Activated naive CD4-positive, alpha-beta T cell treated with anti-CD3 and anti-CD28 coated beads, Interleukin-2, amount 50 U/mL, for 72 hours (primary cell): ENCODE measurements at regions not wholly inside any gene's neighbourhood (a gene's known extent, or its start where the extent isn't known, plus 50 kb on each side); places are given as distances from the start of the nearest gene placed in this dataset.
"Not testable (repeated sequence)": the region's sequence is repeated elsewhere in the genome, so short reads cannot be mapped to it uniquely, and the experiment has no call there.

Source experiments
- ATAC-seq, 2 donors: fragments of 150-1000 bp; cut with Tn5 transposase; 2 replicates each; pipeline ENCODE4 v1.10.0; 2021; ENCODE audit warnings: mild to moderate bottlenecking in 2 of 2, moderate library complexity in 2 of 2
- DNase-seq, 2 donors: peaks; one replicate each; pipeline ENCODE4 v3.0.0; 2021 to 2022; ENCODE audit warnings: low spot score in 2 of 2
- H3K27ac Mint-ChIP-seq, 2 donors: one replicate each; pipeline ENCODE4 v1.8.0; 2022; ENCODE audit warnings: mild to moderate bottlenecking in 2 of 2, mixed read lengths in 2 of 2
- H3K36me3 Mint-ChIP-seq, 2 donors: one replicate each; pipeline ENCODE4 v1.8.0; 2022; ENCODE audit warnings: mixed read lengths in 2 of 2
- H3K9me3 Mint-ChIP-seq, 2 donors: one replicate each; pipeline ENCODE4 v1.8.0; 2022; ENCODE audit warnings: mixed read lengths in 2 of 2

DNA sequence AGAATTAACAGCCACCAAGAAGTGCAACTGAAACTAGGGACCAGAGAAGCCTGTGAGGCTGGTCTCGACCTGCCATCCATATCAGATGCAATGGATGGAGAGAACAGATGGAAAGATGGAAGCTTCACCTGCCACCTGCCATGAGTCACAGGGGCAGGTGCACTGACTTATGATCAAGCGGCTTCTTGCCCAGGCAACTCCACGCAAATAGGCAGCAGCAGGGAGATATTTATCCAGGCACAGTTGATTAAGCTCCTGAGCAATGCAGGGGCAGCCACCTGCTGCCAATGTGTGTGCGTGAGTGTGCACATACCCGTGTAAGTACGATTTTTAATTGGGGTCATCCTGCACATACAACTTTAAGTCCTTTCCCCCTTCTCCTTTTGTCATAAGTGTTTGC lies 174.2 kb downstream of the PTPRU start:
- no peak for ATAC-seq
- DNase-seq = no peak
- H3K9me3 Mint-ChIP-seq = no peaks in the 10 kb centered on the region
- no peak overlapping the region for H3K27ac Mint-ChIP-seq
- no peaks in the 10 kb centered on the region for H3K36me3 Mint-ChIP-seq

DNA sequence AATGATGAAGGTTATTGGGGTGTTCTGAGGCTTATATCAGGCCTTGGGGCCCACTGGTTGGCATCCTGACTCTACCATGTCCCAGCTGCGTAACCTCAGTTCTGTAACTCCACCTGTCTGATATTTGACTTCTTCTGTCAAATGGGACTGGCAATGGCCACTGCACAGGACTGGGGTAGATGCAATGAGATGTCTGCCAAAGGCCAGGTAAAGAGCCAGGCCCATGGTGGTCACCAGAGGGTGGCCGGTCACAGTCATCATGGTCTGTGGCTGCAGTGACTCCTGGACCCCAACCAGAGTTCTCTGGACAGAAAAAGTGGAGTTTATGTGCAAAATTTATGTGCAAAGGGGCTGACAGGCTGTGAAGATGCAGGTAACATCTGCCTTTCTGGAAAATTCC lies 173.3 kb downstream of the PTPRU start:
- Mint-ChIP-seq H3K36me3 (no peaks in the 10 kb centered on the region), H3K9me3 (no peaks in the 10 kb centered on the region), H3K27ac (no peak overlapping the region)
- ATAC-seq (no peak), DNase-seq (no peak)

DNA sequence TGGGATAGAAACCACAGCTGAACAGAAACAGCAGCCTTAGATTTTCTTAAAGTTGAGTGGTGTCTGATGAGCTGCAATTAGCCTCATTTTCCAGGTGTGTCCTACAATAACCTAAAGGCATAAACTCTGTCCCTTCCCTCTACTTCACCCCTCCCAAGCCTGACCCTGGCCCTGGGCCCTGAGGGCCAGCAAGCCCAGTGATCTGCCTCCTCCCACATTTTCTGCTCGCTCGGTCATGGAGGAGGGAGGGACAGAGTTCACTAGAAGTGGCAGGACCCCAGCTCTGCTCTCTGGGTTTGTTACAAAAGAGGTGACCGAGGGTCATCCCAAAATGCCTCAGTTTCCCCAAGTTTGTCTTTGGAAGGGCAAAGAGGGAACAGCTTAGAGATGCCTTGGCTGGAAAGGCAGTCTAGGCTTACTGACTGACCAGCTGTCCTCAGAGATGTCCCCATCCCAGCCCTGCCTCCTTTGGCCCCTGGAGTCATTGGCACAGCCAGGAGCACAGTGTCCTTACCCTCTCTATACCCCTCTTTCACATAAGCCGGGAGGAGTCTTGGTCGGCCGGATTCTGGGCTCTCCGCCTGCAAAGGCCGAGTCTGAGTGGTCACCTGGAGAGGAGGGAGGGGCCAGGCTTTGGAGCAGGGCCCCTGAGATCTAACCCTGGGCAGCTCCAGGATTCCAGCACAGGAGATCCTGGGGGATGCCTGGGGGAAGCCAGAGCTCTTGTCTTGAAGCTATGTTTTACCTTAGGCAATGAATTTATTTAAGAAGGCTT lies 172.7 kb downstream of the PTPRU start:
- ATAC-seq (no peak), DNase-seq (no peak)
- Mint-ChIP-seq H3K9me3 (no peaks in the 10 kb centered on the region), H3K36me3 (no peaks in the 10 kb centered on the region), H3K27ac (peak overlapping the region in 1 of 2 donors; percentile 74)

DNA sequence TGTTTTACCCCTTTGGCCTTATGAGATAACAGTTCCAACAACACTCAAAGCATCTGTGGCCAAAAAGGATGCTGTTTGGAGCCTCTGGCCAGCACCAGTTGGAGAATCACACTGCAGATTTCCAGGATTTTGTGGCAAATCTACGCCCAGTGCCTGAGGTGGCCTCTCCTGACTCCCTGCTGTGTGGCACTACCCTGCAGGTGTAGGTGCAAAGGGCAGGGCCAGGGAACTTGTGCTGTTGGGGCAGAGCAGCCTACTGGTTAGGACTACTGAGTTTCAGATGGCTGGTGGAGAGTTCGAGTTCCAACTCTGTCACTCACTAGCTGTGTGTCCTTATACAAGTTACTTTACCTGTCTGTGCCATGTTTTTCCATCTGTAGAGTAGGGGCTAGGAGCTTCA lies 170.5 kb downstream of the PTPRU start:
- H3K9me3 Mint-ChIP-seq = no peaks in the 10 kb centered on the region
- no peak overlapping the region for H3K27ac Mint-ChIP-seq
- H3K36me3 Mint-ChIP-seq = no peaks in the 10 kb centered on the region
- DNase-seq (no peak), ATAC-seq (no peak)

DNA sequence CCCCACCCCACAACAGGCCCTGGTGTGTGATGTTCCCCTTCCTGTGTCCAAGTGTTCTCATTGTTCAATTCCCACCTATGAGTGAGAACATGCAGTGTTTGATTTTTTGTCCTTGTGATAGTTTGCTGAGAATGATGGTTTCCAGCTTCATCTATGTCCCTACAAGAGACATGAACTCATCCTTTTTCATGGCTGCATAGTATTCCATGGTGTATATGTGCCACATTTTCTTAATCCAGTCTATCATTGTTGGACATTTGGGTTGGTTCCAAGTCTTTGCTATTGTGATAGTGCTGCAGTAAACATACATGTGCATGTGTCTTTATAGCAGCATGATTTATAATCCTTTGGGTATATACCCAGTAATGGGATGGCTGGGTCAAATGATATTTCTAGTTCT lies 163.9 kb downstream of the PTPRU start:
- DNase-seq, H3K9me3 Mint-ChIP-seq, H3K36me3 Mint-ChIP-seq, ATAC-seq, H3K27ac Mint-ChIP-seq: not testable (repeated sequence)

DNA sequence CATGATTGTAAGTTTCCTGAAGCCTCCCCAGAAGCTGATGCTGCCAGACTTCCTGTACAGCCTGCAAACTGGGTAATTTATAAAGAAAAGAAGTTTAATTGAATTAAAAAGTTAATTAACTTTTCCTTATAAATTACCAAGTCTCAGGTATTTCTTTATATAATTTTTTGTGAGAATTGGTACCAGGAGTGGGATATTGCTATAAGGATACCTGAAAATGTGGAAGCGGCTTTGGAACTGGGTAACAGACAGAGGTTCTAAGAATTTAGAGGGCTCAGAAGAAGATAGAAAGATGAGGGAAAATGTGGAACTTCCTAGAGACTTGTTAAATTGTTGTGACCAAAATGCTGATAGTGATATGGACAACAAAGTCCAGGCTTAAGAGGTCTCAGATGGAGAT lies 163.1 kb downstream of the PTPRU start:
- ATAC-seq (no peak), DNase-seq (no peak)
- Mint-ChIP-seq H3K27ac (no peak overlapping the region), H3K9me3 (peaks cover 0 to 5% of the 10 kb centered on the region in 2 donors), H3K36me3 (no peaks in the 10 kb centered on the region)

DNA sequence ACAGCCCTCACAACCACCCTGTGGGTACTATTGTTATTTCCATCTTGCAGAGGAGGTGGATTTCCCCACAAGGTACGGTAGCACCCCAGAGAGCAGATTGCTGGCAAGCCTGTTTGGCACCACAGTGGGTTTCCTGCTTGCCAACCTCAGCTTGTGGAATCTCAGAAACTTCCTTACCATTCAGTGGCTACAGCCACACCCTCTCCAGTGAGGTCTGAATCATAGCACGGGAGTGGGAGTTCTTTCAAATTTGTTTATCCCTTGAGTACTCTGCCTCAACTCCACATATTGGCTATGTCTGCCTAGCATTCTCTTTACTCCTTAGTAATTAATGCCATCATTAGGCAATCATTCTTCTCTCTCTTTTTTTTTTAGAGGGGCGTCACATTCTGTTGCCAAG lies 162.1 kb downstream of the PTPRU start:
- Mint-ChIP-seq H3K36me3 (no peaks in the 10 kb centered on the region), H3K27ac (no peak overlapping the region), H3K9me3 (peaks cover 0 to 5% of the 10 kb centered on the region in 2 donors)
- no peak for DNase-seq
- no peak for ATAC-seq

DNA sequence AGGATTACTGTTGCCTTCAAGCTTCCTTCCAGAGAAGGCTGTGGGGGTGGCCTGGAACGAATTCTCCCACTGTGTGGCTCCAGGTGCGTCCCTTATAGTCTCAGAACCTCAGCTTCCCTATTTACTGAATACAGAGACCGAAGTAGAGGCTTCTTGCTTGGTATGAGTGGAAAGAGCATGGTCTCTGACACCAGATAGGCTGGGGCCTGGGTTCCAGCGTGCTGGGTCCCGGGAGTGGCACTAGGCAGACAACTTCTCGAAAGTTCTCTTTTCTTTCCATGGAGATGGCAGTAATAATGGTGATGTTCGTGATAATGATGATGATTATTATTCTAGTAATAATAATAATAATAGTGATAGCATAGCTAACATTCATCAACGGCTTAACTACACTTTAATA lies 161.7 kb downstream of the PTPRU start:
- no peak for ATAC-seq
- no peaks in the 10 kb centered on the region for H3K36me3 Mint-ChIP-seq
- no peak for DNase-seq
- peaks cover 0 to 5% of the 10 kb centered on the region in 2 donors for H3K9me3 Mint-ChIP-seq
- H3K27ac Mint-ChIP-seq = no peak overlapping the region

DNA sequence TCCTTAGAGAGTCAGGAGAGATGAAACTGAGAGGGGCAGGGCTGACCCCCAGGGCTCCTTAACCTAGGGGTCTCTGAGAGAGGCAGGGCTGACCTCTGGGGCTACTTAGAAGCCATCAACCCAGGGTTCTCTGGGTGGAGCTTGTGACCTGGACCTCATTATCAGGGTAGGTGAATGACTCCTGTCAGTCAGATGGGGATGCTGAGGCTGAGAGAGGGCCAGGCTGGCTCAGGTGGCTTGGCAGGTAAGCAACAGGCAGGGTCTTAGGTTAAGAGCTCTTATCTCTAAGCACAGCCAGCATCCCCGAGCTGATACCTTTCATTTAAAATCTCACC lies 160.9 kb downstream of the PTPRU start:
- Mint-ChIP-seq H3K27ac (no peak overlapping the region), H3K36me3 (no peaks in the 10 kb centered on the region), H3K9me3 (peaks cover 0 to 5% of the 10 kb centered on the region in 2 donors)
- no peak for DNase-seq
- no peak for ATAC-seq

DNA sequence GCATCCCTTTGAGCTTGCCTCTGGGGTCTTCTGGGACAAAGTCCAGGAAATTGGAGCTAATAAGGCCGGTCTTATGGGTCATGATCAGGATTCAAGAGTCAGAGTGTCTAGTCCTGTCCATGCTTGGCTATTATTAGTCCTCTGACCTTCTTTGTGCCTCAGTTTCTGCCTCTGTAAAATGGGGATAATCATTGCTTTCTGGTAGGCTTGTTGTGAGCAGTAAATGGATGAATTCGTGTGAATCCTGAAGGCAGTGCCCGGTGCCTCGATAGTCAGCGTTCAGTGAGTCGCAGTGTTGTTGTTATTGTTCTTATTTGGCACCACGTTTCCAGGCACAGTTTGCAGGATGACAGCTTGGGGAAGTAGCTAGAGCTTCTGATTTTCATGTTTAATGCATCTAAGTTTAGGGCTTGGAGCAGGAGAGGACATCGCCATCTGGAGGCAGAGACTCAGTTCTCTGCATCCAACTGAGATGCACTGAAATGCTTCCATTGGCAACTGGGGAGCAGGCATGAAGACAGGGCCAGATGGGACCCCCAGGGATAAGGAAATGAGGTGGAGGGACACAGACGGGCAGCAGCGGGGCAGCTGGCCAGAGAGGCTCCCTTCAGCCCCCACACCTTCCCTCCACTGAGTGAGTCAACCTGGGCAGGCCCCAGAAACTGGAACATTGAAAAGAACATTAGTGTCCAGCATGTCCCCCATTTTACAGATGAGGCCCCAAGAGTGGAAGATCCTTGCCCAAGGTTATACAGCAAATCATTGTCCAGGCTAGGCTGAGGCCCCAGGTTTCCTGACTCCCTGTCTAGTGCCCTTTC lies 160.3 kb downstream of the PTPRU start:
- Mint-ChIP-seq H3K36me3 (no peaks in the 10 kb centered on the region), H3K27ac (no peak overlapping the region)

DNA sequence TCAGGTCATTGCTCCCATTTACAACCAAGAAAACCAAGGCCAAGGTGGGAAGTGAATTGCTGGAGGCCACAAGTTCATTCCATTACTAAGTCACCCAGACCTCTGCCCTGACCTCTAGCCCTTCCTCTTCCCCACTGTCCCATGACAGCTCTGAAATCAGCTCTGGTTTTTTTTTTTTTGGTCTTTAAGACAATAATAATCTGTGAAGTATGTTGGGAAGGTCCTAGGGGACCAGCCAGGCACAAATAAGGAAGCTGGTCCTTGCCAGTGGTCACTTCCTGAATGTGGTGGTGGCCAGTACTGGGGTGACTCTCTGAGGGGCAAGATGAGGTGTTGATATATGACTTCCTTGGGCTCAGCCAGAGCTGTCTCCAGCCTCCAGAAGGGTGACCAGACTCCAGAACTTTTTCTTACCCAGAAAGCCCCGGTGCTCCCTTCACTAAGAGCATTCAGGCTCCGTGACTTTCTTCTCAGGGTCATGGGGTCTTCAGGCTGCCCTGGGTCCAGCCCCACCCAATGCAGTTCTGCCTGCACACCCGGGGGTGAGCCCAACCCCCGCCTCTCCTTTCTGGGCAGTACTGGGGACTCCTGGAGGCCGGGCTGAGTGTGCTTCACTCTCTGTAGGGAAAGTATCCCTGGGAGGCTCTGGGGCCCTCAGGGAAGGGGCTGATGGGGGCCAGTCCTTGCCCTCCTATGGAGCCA lies 159.6 kb downstream of the PTPRU start:
- no peak for ATAC-seq
- Mint-ChIP-seq H3K27ac (no peak overlapping the region), H3K36me3 (no peaks in the 10 kb centered on the region), H3K9me3 (peaks cover 0 to 5% of the 10 kb centered on the region in 2 donors)
- DNase-seq = no peak

More for the DNA sequence above, 160.3 kb downstream of the PTPRU start:
- ATAC-seq = no peak
- DNase-seq = no peak
- peaks cover 0 to 5% of the 10 kb centered on the region in 2 donors for H3K9me3 Mint-ChIP-seq

DNA sequence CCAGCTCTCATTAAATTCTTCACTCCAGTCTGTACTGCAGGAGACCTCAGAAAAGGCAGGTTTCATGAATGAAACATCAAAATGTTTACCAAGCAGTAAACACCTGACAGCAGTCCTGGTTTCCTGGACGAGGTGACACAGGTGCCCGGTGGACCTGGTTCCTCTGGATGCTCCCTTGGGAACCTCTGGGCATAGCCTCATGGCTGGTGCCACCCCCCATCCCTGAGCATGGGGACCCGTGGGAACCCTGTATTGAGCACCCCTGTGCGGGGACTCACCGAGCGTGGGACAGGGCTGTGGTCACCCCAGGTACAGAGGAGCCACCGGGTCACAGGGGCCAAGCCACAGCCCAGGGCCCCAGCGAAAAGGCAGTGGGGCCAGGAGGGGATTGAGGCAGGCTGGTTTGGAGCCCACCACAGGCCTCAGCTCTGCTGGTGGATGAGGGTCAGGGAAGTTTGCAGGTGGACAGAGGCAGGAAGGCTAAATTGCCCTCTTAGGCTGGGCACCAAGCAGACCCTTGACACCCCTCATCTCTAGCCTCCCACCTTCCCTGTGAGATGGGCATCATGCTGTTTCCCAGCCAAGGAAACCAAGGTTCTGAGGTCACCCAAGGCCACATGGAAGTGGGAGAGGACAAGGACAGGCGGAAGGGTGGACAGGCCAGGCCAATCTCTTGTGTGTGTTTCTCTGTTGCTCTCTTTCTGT lies 158.4 kb downstream of the PTPRU start:
- H3K9me3 Mint-ChIP-seq = peaks cover 0 to 5% of the 10 kb centered on the region in 2 donors
- no peaks in the 10 kb centered on the region for H3K36me3 Mint-ChIP-seq
- no peak overlapping the region for H3K27ac Mint-ChIP-seq
- ATAC-seq = no peak
- no peak for DNase-seq

DNA sequence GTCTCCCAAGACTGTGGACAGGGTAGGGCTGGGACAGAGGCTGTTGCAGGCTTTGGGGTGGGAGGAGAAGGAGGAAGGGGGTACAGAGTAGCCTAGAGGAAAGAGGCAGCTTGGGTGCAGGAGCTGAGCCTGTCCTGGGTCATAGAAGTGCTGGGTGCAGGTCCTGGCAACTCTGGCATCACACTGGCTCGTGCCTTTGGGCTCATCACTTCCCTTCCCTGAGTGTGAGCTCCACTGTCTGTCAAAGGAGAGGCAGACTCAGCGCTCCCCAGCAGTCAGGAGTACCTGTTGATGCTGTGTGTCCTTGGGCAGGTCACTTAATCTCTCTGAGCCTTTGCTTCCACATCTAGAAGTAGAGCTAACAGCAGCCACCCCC lies 157.1 kb downstream of the PTPRU start:
- DNase-seq (no peak), ATAC-seq (no peak)
- Mint-ChIP-seq H3K27ac (no peak overlapping the region), H3K9me3 (no peaks in the 10 kb centered on the region), H3K36me3 (no peaks in the 10 kb centered on the region)

DNA sequence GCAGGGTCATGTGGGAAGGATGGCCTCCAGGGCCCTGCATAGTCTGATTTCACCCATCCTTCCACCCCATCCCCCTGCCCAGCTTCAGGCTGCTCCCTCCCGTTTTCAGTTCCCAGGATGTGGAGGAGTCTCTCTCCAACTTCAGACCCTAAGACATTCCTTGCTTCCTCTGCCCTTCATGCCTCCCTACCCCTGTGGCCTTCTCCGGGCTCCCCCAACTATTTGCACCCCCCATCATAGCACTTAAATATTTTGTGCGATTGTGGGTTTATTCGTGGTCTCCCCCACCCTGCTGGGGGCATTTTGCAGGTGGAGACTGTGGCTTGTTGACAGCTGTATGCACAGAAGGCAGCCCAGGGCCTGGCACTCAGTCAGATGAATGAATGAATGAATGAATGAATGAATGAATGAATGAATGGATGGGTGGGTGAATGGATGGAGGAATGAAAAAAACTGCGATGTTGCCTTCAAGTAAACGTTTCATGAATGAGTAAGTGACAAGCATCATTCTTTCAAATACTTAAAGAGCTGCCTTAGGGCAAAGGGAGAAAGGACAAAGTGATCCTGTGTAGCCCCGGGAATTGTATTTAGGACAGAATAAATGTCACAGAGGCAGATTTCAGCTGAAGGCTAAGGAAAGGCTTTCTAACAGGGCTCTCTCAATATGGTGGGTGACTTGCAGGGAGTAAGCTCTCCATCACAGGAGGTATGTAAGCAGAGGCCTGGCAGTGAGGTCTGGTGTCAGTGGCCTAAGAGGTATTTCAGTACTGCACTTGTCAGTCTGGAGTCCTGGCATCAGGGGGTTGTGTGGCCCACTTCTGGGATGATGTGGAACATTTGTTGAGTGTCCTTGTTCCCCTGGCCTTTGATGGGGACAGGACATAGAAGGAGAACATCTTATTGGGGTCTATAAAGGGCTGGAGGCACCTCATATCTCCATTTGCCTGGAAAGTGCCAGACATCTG lies 156.4 kb downstream of the PTPRU start:
- Mint-ChIP-seq H3K27ac (no peak overlapping the region), H3K36me3 (no peaks in the 10 kb centered on the region), H3K9me3 (no peaks in the 10 kb centered on the region)
- ATAC-seq (no peak), DNase-seq (no peak)

DNA sequence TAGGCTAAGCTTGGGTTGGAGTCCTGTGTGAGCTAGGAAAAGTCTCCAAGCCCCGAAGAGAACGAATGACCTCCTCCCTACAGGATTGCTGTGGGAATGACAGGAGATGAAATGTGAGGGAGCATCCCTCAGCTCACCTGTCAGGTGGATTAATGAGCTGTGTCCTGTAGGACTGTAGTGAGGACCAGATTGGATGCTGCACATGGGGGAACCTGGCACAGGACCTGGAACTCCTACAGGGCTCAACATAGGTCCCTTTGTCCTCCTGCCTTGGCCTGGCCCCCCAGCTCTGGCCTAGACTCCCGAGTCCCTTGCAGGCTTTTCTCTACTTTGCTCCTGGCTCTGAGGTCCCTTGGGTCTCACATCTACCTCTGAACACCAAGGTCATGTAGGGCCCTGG lies 155.7 kb downstream of the PTPRU start:
- no peak for DNase-seq
- Mint-ChIP-seq H3K9me3 (no peaks in the 10 kb centered on the region), H3K36me3 (no peaks in the 10 kb centered on the region), H3K27ac (no peak overlapping the region)
- ATAC-seq = no peak

DNA sequence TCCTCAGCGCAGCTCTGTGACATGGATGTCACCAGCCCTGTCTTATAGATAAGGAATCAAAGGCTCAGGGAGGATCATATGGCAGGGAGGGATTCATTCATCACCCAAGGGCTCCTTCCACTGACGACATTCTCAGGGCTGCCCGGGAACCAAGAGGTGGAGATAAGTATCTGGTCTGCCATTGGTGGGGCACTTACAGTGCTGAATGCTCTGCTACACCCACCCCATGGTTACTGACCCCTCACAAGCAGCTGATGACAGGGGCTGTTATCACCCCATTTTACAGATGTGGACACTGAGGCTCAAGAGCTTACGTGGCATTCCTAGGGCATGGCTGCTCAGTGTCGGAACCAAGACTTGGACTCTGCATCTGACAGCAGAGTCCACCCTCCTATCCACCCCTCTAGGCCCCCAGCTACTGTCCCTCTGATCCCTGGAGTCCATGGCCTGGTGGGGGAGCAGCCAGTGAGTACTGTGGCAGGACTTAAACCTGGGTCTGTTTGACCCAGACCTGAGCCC lies 155.1 kb downstream of the PTPRU start:
- ATAC-seq (no peak), DNase-seq (no peak)
- Mint-ChIP-seq H3K9me3 (no peaks in the 10 kb centered on the region), H3K27ac (no peak overlapping the region), H3K36me3 (no peaks in the 10 kb centered on the region)
